D341Med (cell line): ENCODE measurements at regions not wholly inside any gene's neighbourhood (a gene's known extent, or its start where the extent isn't known, plus 50 kb on each side); places are given as distances from the start of the nearest gene placed in this dataset.

Experiments used
- DNase-seq: peaks from one replicate; pipeline ENCODE4 v3.0.0; 2012; ENCODE audit warnings: low spot score

DNA sequence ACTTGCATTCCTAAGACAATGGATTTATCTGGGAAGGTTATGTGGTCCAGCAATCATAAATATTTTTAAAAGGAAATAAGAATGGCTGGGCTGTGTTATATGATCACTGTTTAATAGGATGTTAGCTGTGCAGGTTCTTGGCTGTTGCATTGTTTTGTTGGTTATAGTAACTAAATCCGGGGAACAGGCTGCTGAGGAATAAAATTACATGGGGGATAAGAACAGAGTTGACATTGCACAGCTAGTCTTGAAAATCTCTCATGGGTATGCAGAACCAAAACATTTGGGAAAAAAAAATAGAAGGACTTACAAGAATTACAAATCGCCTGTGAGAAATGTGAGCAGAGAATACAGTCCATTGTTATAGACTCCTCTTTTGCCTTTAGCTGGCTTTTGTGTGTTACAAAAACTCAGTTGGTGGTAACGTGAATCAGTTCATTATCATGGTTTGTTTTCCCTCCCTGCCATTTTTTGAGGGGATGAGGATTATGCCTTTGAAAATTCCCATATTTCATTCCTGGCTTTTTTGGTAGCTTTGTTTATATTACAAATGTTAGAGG lies 375.3 kb upstream of the DAB2 start:
- DNase-seq: no peak

DNA sequence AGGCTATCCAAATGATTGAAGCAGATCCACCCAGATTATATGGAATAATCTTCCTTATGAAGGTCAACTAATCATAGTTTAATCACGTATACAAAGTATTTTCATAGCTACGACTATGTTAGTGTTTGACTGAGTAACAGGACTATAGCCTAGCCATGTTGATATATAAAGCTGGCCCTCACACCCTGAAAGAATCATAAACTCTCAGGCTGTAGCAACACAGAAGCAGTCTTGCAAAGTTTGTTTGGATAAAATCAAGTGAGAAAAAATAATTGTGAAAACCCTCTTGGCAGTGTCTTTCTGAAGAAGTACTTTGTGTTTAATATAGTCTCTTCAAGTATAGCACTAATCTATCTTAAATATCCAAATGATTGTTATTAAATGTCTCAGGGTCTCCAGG lies 374.5 kb upstream of the DAB2 start:
- no peak for DNase-seq

GRCh38 chr5:39794513-39795210 lies 369.9 kb upstream of the DAB2 start:
- DNase-seq: no peak

DNA sequence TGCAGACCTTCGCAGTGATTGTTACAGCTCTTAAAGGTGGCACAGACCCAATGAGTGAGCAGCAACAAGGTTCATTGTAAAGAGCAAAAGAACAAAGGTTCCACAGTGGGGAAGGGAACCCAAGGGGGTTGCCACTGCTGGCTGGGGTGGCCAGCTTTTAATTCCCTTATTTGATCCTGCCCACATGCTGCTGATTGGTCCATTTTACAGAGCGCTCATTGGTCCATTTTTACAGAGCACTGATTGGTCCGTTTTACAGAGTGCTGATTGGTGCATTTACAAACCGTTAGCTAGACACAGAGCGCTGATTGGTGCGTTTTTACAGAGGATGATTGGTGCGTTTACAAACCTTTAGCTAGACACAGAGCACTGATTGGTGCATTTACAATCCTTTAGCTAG lies 360.6 kb upstream of the DAB2 start:
- DNase-seq: no peak

- DNase-seq: no peak
These were observed 359.1 kb upstream of the DAB2 start for GRCh38 chr5:39783756-39784421.

DNA sequence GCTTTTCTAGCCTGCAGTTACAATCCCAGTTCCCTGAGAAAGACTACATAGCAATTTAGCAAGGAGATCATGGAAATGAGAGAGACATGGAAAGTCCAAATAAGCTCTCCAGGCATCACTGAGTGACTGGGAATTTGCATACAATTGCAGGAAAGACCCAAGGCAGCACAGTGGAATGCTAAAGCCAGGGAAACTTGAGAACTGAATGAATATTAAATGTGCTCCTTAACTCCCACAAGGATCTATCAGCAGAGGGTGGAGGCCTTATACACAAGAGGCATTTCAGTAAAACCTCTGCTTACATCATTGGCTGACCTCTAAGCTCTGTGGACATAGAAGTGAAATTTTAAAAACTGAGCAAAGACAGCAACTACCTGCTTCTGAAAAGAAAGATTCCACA lies 355.6 kb upstream of the DAB2 start:
- no peak for DNase-seq

- DNase-seq: no peak
These were observed 355.1 kb upstream of the DAB2 start for GRCh38 chr5:39779831-39780230.

DNA sequence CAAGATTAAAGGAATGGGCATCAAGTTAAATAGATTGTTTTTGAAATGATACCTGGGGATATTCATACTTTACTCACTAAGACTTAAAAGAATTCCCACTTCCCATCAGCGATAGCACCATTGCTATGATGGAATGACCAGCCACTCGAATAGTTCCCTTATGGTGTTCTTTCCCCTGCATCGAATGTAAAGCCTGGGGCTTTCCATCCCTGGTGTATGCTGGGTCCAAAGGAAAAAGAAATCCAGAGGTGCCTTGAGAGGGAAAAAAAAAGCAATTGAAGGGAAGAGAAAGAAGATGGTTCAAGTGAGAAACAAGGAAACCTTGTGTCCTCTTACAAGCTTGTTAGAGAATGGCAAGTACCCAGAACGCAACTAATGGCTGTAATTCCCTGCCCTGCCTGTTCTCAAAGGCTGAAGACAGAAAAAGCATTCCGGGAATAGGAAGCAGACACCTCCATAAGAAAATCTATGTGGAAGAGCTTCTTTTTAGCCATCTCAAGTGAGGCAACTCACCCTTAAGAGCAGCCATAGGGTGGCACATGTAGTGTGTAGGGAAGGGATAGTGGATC lies 351.1 kb upstream of the DAB2 start:
- DNase-seq: no peak

GRCh38 chr5:39775086-39775796 lies 350.5 kb upstream of the DAB2 start:
- no peak for DNase-seq

DNA sequence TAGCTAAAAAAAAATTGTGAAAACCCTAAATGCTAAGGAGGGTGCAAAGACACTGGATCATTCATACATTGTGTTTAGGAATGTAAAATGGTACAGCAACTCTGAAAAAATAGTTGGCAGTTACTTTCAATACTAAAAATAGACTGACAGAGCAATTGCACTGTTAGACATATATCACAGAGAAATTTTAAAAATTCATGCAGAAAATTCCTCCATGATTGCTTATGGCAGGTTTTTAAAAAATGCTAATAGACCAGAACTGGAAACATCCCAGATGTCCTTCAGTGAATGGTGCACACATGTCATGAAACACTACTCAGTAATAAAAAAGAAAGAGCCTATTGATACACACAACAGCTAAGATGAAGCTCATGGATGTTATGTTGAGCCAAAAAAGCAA lies 349.8 kb upstream of the DAB2 start:
- no peak for DNase-seq

GRCh38 chr5:39772307-39772706 lies 347.5 kb upstream of the DAB2 start:
- no peak for DNase-seq

DNA sequence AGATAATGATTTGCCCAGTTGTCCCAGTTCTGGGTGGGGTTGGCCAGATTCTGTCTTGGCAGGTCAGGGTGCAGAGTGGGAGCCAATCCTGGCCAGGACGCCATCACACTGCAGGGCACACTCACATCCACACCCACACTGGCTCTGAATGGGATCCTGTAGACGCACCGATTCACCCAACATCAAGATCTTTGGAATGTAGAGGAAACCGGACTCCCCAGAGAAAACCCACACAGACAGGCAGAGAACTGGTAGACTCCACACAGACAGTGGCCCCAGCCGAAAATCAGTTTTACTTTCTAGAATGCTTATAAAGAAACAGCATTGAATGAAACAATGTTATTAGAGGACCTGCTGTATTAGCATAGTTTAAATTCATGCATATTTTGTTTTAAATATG lies 343.1 kb upstream of the DAB2 start:
- DNase-seq: no peak

DNA sequence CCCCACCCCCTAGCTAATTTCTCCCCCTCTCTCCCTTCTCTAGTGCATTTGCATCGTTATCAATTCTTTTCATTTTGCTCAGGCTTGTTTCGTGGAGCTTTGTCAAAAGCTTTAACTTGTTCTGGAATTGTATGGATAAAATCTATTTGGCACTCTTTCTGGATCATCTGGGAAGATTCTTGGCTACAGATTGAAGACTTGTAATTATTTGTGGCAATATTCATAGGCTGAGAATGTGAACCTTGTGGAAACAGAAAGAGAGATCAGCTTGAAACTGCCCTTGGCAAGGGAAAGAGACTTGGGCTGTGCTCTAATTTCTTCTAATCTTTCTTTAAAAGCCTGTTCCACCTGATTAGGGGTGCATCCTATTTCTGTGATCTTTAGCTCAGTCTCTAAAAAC lies 340.6 kb upstream of the DAB2 start:
- no peak for DNase-seq

DNA sequence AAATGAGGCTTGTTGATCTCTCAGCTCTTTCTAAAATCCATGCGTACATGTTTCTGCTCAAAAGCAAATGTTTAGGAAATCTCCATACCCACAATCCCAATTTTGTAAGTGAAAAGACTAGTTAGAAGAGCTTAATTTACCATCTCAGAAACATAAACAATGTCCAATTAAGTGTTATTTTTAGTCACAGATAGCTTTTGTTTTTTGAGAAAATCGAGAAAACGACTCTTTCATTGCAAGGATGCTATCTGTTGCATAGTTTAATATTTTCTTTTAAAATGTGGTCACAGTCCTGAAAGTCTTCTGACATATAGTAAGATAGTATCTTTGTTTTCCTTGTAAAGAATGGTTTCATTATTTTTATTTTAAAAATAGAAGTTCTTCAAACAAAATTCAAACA lies 338.0 kb upstream of the DAB2 start:
- DNase-seq: no peak

DNA sequence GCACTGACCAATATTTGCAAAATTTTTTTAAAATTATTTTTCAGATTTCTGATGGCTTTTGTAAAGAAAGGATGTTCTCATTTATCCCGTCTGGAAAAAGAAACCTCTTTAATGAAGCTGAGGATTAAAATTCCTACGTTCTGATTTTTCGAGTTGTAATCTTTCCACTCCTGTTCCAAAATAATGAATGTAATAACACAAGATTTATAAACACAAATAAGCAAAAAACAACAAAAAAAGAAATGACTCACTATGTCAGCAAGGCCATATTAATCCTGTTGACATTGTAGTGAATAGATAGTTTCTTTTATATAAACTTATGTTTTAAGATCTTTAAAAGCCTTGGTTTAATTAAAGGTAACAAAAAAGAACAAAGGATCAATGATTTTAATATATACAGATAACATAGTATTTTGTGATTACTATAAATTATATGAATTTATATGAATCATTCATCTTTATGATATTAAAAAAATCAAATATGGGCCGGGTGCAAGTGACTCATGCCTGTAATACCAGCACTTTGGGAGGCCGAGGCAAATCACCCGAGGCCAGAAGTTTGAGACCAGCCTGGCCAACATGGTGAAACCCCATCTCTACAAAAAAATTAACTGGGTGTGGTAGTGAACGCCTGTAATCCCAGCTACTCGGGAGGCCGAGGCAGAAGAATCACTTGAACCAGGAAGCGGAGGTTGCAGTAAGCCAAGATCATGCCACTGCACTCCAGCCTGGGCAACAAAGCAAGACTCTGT lies 336.6 kb upstream of the DAB2 start:
- no peak for DNase-seq

DNA sequence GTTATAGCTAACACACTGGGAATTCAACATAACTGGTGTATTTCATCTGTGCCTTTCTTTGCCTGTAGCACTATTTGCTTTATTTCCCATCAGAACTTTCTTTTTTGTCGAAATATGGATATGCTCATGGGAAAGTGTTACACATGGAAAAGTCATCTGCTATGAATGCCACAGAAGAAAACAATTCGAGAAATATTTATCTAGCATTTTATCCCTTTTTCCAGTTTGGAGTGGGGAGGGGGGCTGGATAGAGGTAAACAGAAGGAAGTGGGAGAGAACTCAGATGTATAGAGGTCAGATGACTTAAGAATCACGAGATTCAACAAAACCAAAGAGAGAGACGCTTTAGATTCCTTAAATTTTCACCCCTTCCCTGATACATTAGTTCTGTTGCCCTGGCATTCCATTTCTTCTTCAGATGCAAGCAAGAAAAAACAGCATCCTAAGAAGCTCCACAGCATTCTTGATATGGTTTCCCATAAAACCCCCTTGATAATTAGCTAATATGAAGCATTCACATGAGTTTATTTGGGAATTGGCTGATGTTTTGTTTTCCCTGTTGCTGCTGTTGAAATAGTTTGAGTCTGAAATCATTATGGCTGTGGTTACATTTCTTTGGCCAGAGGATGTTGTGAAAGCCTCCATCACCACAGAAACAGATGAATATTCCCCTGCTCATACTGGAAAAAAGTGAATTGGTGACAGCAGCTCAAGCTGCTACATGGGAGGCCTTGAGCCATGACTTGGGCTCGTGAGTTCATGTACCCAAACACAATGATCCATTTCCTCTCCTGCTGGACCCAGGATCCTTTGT lies 335.8 kb upstream of the DAB2 start:
- no peak for DNase-seq

DNA sequence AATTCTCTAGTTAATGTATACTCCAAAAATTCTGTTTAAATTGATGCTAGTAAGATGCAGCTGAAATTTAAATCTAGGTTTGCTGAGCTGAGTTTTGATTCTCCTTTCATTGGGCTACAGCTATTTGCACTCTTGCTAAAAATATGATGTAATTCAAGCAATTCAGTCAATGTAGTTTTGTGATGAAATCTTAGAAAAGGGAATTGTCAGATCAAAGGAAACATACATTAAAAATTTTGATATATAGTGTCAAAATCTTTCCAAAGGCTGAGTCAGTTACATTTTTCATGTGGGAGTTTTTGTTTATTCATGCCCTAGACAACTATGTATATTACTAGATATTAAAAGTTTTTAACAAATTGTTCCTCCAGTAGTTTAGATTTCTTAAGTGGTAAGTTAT lies 334.9 kb upstream of the DAB2 start:
- no peak for DNase-seq

GRCh38 chr5:39758426-39758825 lies 333.6 kb upstream of the DAB2 start:
- DNase-seq: no peak

DNA sequence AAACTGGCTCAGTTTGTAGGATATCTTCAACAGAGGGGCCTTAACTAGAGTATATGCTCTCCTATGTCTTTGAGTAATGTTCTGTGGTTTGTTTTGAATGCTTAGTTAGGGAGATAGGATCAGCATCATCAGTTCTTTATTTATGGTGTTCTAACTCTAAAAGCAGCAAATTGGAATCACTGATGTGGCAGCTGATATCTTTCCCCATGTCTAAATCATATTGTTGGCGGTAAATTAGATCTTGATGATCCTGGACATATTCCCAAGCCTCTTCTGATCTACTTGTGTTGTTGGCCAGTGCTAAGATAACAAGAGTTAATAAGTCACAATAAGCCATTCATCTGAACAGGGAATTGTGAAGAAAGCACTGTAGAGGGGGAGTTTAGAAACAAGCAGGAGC lies 332.4 kb upstream of the DAB2 start:
- DNase-seq: no peak

- no peak for DNase-seq
These were observed 331.2 kb upstream of the DAB2 start for GRCh38 chr5:39755986-39756385.

GRCh38 chr5:39755452-39755851 lies 330.7 kb upstream of the DAB2 start:
- DNase-seq: no peak
